Mesenchymal stem cell (in vitro differentiated cells and primary cell): ENCODE measurements at regions not wholly inside any gene's neighbourhood (a gene's known extent, or its start where the extent isn't known, plus 50 kb on each side); places are given as distances from the start of the nearest gene placed in this dataset.

Source experiments
- DNase-seq: peaks from one replicate; pipeline ENCODE4 v3.0.0-alpha.2; 2013
- H2AFZ ChIP-seq: one replicate; pipeline ENCODE4 v1.6.1; 2013; ENCODE audit warnings: low read depth, mild to moderate bottlenecking, control low read depth, inconsistent platforms, low read length, moderate library complexity
- H2AK5ac ChIP-seq: 2 replicates; pipeline ENCODE4 v1.6.1; 2013; ENCODE audit warnings: low read length, moderate library complexity, mild to moderate bottlenecking, inconsistent platforms; ENCODE audit not compliant: severe bottlenecking
- H2BK120ac ChIP-seq: one replicate; pipeline ENCODE4 v1.6.1; 2013; ENCODE audit warnings: low read depth, mild to moderate bottlenecking, inconsistent platforms, low read length, moderate library complexity
- H2BK12ac ChIP-seq, 2 experiments: one replicate each; pipeline ENCODE4 v1.6.1; 2013; ENCODE audit warnings: inconsistent platforms in 2 of 2, low read length in 2 of 2, mild to moderate bottlenecking in 2 of 2, moderate library complexity in 2 of 2, control low read depth in 1 of 2
- H2BK15ac ChIP-seq: one replicate; pipeline ENCODE4 v1.6.1; 2013; ENCODE audit warnings: mild to moderate bottlenecking, low read depth, inconsistent platforms; ENCODE audit not compliant: poor library complexity, severe bottlenecking
- H2BK5ac ChIP-seq: 2 replicates; pipeline ENCODE4 v1.6.1; 2013; ENCODE audit warnings: low read depth, mild to moderate bottlenecking, low read length, control low read depth, inconsistent platforms; ENCODE audit not compliant: poor library complexity, severe bottlenecking
- H3K14ac ChIP-seq, 2 experiments: one replicate each; pipeline ENCODE4 v1.6.1; 2013; ENCODE audit warnings: inconsistent platforms in 2 of 2, low read length in 2 of 2, control low read depth in 1 of 2, mild to moderate bottlenecking in 1 of 2, moderate library complexity in 1 of 2
- H3K18ac ChIP-seq, 2 experiments: one replicate each; pipeline ENCODE4 v1.6.1; 2013; ENCODE audit warnings: inconsistent platforms in 2 of 2, low read length in 2 of 2, control low read depth in 1 of 2, low read depth in 1 of 2, mild to moderate bottlenecking in 1 of 2
- H3K23ac ChIP-seq, 2 experiments: one replicate each; pipeline ENCODE4 v1.6.1; 2013; ENCODE audit warnings: inconsistent platforms in 2 of 2, low read length in 2 of 2, mild to moderate bottlenecking in 2 of 2, moderate library complexity in 2 of 2, control low read depth in 1 of 2
- H3K27ac ChIP-seq: 2 replicates; pipeline ENCODE4 v1.5.1; 2013; ENCODE audit warnings: mild to moderate bottlenecking, moderate library complexity, low read length, control low read depth, inconsistent platforms; ENCODE audit not compliant: poor library complexity, severe bottlenecking
- H3K27me3 ChIP-seq, 2 experiments: 2 replicates each; pipeline versions ENCODE4 v1.6.1 to v1.7.0; 2013; ENCODE audit warnings: low read length in 2 of 2, mild to moderate bottlenecking in 2 of 2, moderate library complexity in 2 of 2, control low read depth in 1 of 2, inconsistent platforms in 1 of 2; ENCODE audit not compliant: control insufficient read depth in 1 of 2, insufficient read depth in 1 of 2
- H3K36me3 ChIP-seq, 2 experiments: 2 replicates each; pipeline versions ENCODE4 v1.6.1 to v1.7.0; 2013; ENCODE audit warnings: low read length in 2 of 2, control low read depth in 1 of 2, inconsistent platforms in 1 of 2, low read depth in 1 of 2, mild to moderate bottlenecking in 1 of 2; ENCODE audit not compliant: insufficient read depth in 2 of 2, control insufficient read depth in 1 of 2
- H3K4ac ChIP-seq, 2 experiments: one replicate each; pipeline ENCODE4 v1.6.1; 2013; ENCODE audit warnings: inconsistent platforms in 2 of 2, low read length in 2 of 2, mild to moderate bottlenecking in 2 of 2, moderate library complexity in 2 of 2, control low read depth in 1 of 2, low read depth in 1 of 2
- H3K4me1 ChIP-seq: 2 replicates; pipeline ENCODE4 v1.6.1; 2013; ENCODE audit warnings: low read depth, low read length, control low read depth; ENCODE audit not compliant: control insufficient read depth, insufficient read depth
- H3K4me2 ChIP-seq: 2 replicates; pipeline ENCODE4 v1.6.1; 2013; ENCODE audit warnings: low read length, mild to moderate bottlenecking, inconsistent platforms; ENCODE audit not compliant: poor library complexity, severe bottlenecking
- H3K4me3 ChIP-seq, 2 experiments: 2 replicates each; pipeline versions ENCODE4 v1.5.1 to v1.7.0; 2013; ENCODE audit warnings: low read length in 2 of 2, mild to moderate bottlenecking in 2 of 2, control low read depth in 1 of 2, low read depth in 1 of 2; ENCODE audit not compliant: insufficient read depth in 1 of 2
- H3K79me1 ChIP-seq: replicated peaks from 2 replicates; pipeline ENCODE4 v1.6.1; 2013; ENCODE audit warnings: mild to moderate bottlenecking, control low read depth, low read length, inconsistent platforms; ENCODE audit not compliant: poor library complexity, severe bottlenecking
- H3K9ac ChIP-seq: 2 replicates; pipeline ENCODE4 v1.7.0; 2013; ENCODE audit warnings: mild to moderate bottlenecking, low read length, moderate library complexity
- H3K9me3 ChIP-seq: 2 replicates; pipeline ENCODE4 v1.7.0; 2013; ENCODE audit warnings: mild to moderate bottlenecking, low read length; ENCODE audit not compliant: control insufficient read depth
- H4K8ac ChIP-seq: one replicate; pipeline ENCODE4 v1.6.1; 2013; ENCODE audit warnings: inconsistent platforms, mild to moderate bottlenecking, low read length, moderate library complexity
- H4K91ac ChIP-seq: one replicate; pipeline ENCODE4 v1.6.1; 2013; ENCODE audit warnings: mild to moderate bottlenecking, low read length, inconsistent platforms
- WGBS: methylation state at CpG from one replicate; pipeline ENCODE4 v1.1.7; 2013; ENCODE audit warnings: mixed read lengths; 5-methylcytosine and 5-hydroxymethylcytosine counted together

- Histone ChIP-seq H3K4me2 (no peak overlapping the region), H3K36me3 (no peaks in the 10 kb centered on the region), H3K14ac (no peak overlapping the region), H3K4me1 (no peaks in the 10 kb centered on the region), H3K4ac (no peak overlapping the region), H3K27me3 (peaks cover 40 to 89% of the 10 kb centered on the region in 2 experiments), H3K23ac (no peak overlapping the region), H2AFZ (no peak overlapping the region), H2BK5ac (no peak overlapping the region), H2BK12ac (no peak overlapping the region), H3K4me3 (no peak overlapping the region), H2BK120ac (no peak overlapping the region), H3K18ac (no peak overlapping the region), H4K8ac (no peak overlapping the region), H2BK15ac (no peak overlapping the region), H2AK5ac (no peak overlapping the region), H3K9ac (no peak overlapping the region), H3K9me3 (no peaks in the 10 kb centered on the region), H4K91ac (no peak overlapping the region), H3K79me1 (no peaks in the 10 kb centered on the region), H3K27ac (no peak overlapping the region)
- no peak for DNase-seq
- 92% methylated on average over 5 of the region's 5 CpGs for WGBS
These were observed 161.5 kb upstream of the NECTIN1 start for GRCh38 chr11:119890466-119890865.

GRCh38 chr11:119889728-119890280 lies 160.8 kb upstream of the NECTIN1 start:
- no peaks in the 10 kb centered on the region for H3K36me3 ChIP-seq
- H3K14ac ChIP-seq = no peak overlapping the region
- DNase-seq = no peak
- H2AFZ ChIP-seq = no peak overlapping the region
- H2BK15ac ChIP-seq = no peak overlapping the region
- peaks cover 40 to 90% of the 10 kb centered on the region in 2 experiments for H3K27me3 ChIP-seq
- H3K4ac ChIP-seq = no peak overlapping the region
- H3K4me1 ChIP-seq = no peaks in the 10 kb centered on the region
- no peak overlapping the region for H3K18ac ChIP-seq
- H4K91ac ChIP-seq = no peak overlapping the region
- no peaks in the 10 kb centered on the region for H3K79me1 ChIP-seq
- H2BK12ac ChIP-seq = no peak overlapping the region
- no peak overlapping the region for H2BK120ac ChIP-seq
- H3K9ac ChIP-seq = no peak overlapping the region
- H3K4me3 ChIP-seq = no peak overlapping the region
- 43% methylated on average over 4 of the region's 4 CpGs for WGBS
- no peak overlapping the region for H2AK5ac ChIP-seq
- H3K9me3 ChIP-seq = no peaks in the 10 kb centered on the region
- no peak overlapping the region for H4K8ac ChIP-seq
- no peak overlapping the region for H3K4me2 ChIP-seq
- H3K23ac ChIP-seq = no peak overlapping the region
- no peak overlapping the region for H3K27ac ChIP-seq
- H2BK5ac ChIP-seq = no peak overlapping the region

GRCh38 chr11:119889111-119889510 lies 160.1 kb upstream of the NECTIN1 start:
- no peak overlapping the region for H4K91ac ChIP-seq
- WGBS = 64% methylated on average over 5 of the region's 5 CpGs
- no peak overlapping the region for H3K23ac ChIP-seq
- no peak overlapping the region for H2AK5ac ChIP-seq
- no peak overlapping the region for H4K8ac ChIP-seq
- H3K9me3 ChIP-seq = no peaks in the 10 kb centered on the region
- no peak overlapping the region for H2BK12ac ChIP-seq
- DNase-seq = no peak
- no peak overlapping the region for H3K4ac ChIP-seq
- H3K9ac ChIP-seq = no peak overlapping the region
- no peak overlapping the region for H2BK120ac ChIP-seq
- no peak overlapping the region for H3K18ac ChIP-seq
- H3K14ac ChIP-seq = no peak overlapping the region
- no peaks in the 10 kb centered on the region for H3K4me1 ChIP-seq
- H3K27me3 ChIP-seq = peaks cover 40 to 97% of the 10 kb centered on the region in 2 experiments
- H3K27ac ChIP-seq = no peak overlapping the region
- no peak overlapping the region for H3K4me2 ChIP-seq
- H2BK15ac ChIP-seq = no peak overlapping the region
- H3K79me1 ChIP-seq = no peaks in the 10 kb centered on the region
- H3K36me3 ChIP-seq = no peaks in the 10 kb centered on the region
- H3K4me3 ChIP-seq = no peak overlapping the region
- no peak overlapping the region for H2AFZ ChIP-seq
- no peak overlapping the region for H2BK5ac ChIP-seq

DNA sequence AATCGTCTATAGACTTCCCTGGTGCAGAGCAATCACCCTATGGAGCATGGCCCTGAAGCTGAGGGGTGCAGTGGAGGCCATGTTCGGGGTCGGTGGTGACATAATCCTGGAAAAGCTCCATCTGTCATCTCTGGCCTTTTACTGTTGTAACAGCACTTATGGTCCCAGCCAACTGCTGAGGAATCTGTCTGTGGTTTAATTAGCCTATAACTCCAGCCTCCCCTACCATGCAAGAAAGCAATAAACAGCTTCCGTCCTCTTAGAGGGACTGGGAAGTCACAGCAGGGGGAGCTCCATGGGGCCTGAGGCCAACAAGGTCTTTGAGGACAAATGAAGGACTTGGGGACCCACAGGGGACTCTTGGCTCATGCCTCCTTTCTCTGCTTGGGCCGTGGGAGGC lies 159.1 kb upstream of the NECTIN1 start:
- Histone ChIP-seq H3K4me3 (no peak overlapping the region), H3K27me3 (peaks cover 33 to 96% of the 10 kb centered on the region in 2 experiments), H3K9ac (no peak overlapping the region), H4K8ac (no peak overlapping the region), H3K4me1 (no peaks in the 10 kb centered on the region), H3K9me3 (no peaks in the 10 kb centered on the region), H2BK12ac (no peak overlapping the region), H3K14ac (no peak overlapping the region), H2BK120ac (no peak overlapping the region), H2BK15ac (no peak overlapping the region), H3K36me3 (no peaks in the 10 kb centered on the region), H3K4me2 (no peak overlapping the region), H3K27ac (no peak overlapping the region), H3K23ac (no peak overlapping the region), H3K79me1 (no peaks in the 10 kb centered on the region), H2AFZ (no peak overlapping the region), H3K18ac (no peak overlapping the region), H4K91ac (no peak overlapping the region), H2BK5ac (no peak overlapping the region), H3K4ac (no peak overlapping the region), H2AK5ac (no peak overlapping the region)
- WGBS = 26% methylated on average over 5 of the region's 5 CpGs
- DNase-seq = no peak
